NCI-H460 (cell line): ENCODE measurements at regions not wholly inside any gene's neighbourhood (a gene's known extent, or its start where the extent isn't known, plus 50 kb on each side); places are given as distances from the start of the nearest gene placed in this dataset.

ENCODE experiments used
- small RNA-seq, 2 experiments: library from RNA; depleted of rRNA; stranded (forward); fragments of <200 nt; gene quantifications; one replicate each; pipeline ENCODE3, GENCODE V24; 2014

Small RNA genes lying in the stretch of these regions (small RNA-seq; reads per million reads assigned to genes)
- gene MRPL57P1 = 0 reads per million in 2 experiments
